ENCODE measurements at regions not wholly inside any gene's neighbourhood (a gene's known extent, or its start where the extent isn't known, plus 50 kb on each side); places are given as distances from the start of the nearest gene placed in this dataset.

DNA sequence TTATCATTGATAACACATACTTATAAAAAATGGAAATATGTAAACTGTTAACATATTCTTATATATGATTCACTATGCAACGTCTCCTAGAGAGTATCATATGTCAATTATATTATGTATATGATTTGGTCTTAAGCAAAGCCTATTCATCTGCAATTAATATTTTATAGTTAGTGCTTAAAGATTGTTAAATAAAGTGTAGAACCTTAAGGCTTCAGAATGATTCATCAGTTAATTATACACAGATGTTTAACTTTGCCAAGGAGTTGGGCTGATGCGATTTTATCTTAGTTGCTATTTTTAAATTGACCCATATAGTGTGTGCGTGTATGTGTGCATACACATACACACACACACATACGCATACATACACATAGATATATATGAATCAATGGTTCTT is 323.1 kb downstream of the RBM43 start:
- Histone ChIP-seq H3K4me1 (ENCODE audit: insufficient read depth, low read length, severe bottlenecking) (no peaks in the 10 kb centered on the region), H3K4me3 (ENCODE audit: low read depth, low read length, poor library complexity, severe bottlenecking) (no peak overlapping the region), H3K36me3 (ENCODE audit: insufficient read depth, low read length) (no peaks in the 10 kb centered on the region), H4K20me1 (ENCODE audit: insufficient read depth, low read length) (no peaks in the 10 kb centered on the region), H3K27ac (ENCODE audit: low read depth, low read length, poor library complexity, severe bottlenecking) (no peak overlapping the region), H3K27me3 (ENCODE audit: insufficient read depth, low read length) (no peaks in the 10 kb centered on the region), H3K9ac (ENCODE audit: low read length) (no peak overlapping the region), H3K4me2 (ENCODE audit: low read length) (no peak overlapping the region), H3F3A (ENCODE audit: insufficient read depth, low read length) (no peaks in the 10 kb centered on the region), H3K9me3 (ENCODE audit: low read length) (no peaks in the 10 kb centered on the region), H3K9me2 (ENCODE audit: low read depth, low read length) (no peaks in the 10 kb centered on the region), H3K79me2 (ENCODE audit: insufficient read depth, low read length) (no peaks in the 10 kb centered on the region), H2AFZ (ENCODE audit: low read length) (no peak overlapping the region)
- TF ChIP-seq, protein P1, sequence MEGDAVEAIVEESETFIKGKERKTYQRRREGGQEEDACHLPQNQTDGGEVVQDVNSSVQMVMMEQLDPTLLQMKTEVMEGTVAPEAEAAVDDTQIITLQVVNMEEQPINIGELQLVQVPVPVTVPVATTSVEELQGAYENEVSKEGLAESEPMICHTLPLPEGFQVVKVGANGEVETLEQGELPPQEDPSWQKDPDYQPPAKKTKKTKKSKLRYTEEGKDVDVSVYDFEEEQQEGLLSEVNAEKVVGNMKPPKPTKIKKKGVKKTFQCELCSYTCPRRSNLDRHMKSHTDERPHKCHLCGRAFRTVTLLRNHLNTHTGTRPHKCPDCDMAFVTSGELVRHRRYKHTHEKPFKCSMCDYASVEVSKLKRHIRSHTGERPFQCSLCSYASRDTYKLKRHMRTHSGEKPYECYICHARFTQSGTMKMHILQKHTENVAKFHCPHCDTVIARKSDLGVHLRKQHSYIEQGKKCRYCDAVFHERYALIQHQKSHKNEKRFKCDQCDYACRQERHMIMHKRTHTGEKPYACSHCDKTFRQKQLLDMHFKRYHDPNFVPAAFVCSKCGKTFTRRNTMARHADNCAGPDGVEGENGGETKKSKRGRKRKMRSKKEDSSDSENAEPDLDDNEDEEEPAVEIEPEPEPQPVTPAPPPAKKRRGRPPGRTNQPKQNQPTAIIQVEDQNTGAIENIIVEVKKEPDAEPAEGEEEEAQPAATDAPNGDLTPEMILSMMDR (IDR thresholded peaks at IDR 0.05; ENCODE audit: low read length) = no peak
- no peak for TF ChIP-seq EZH2 (IDR thresholded peaks at IDR 0.05; ENCODE audit: borderline replicate concordance, low read length)

GRCh38 chr2:150937030-150937429 is 324.6 kb downstream of the RBM43 start:
- H3K9ac ChIP-seq (ENCODE audit: low read length) = no peak overlapping the region
- TF ChIP-seq, protein P1 (IDR thresholded peaks at IDR 0.05; ENCODE audit: low read length) = no peak
- no peak for TF ChIP-seq EZH2 (IDR thresholded peaks at IDR 0.05; ENCODE audit: borderline replicate concordance, low read length)
- H2AFZ ChIP-seq (ENCODE audit: low read length) = no peak overlapping the region
- H4K20me1 ChIP-seq (ENCODE audit: insufficient read depth, low read length) = no peaks in the 10 kb centered on the region
- no peaks in the 10 kb centered on the region for H3K9me3 ChIP-seq (ENCODE audit: low read length)
- no peaks in the 10 kb centered on the region for H3K36me3 ChIP-seq (ENCODE audit: insufficient read depth, low read length)
- H3K4me2 ChIP-seq (ENCODE audit: low read length) = no peak overlapping the region
- H3K4me1 ChIP-seq (ENCODE audit: insufficient read depth, low read length, severe bottlenecking) = no peaks in the 10 kb centered on the region
- no peak overlapping the region for H3K4me3 ChIP-seq (ENCODE audit: low read depth, low read length, poor library complexity, severe bottlenecking)
- no peaks in the 10 kb centered on the region for H3K79me2 ChIP-seq (ENCODE audit: insufficient read depth, low read length)
- H3K27me3 ChIP-seq (ENCODE audit: insufficient read depth, low read length) = no peaks in the 10 kb centered on the region
- no peaks in the 10 kb centered on the region for H3K9me2 ChIP-seq (ENCODE audit: low read depth, low read length)
- no peaks in the 10 kb centered on the region for H3F3A ChIP-seq (ENCODE audit: insufficient read depth, low read length)
- no peak overlapping the region for H3K27ac ChIP-seq (ENCODE audit: low read depth, low read length, poor library complexity, severe bottlenecking)

- H3K36me3 ChIP-seq (ENCODE audit: insufficient read depth, low read length) = no peaks in the 10 kb centered on the region
- H2AFZ ChIP-seq (ENCODE audit: low read length) = no peak overlapping the region
- H3K4me3 ChIP-seq (ENCODE audit: low read depth, low read length, poor library complexity, severe bottlenecking) = no peak overlapping the region
- no peak overlapping the region for H3K9ac ChIP-seq (ENCODE audit: low read length)
- H3K79me2 ChIP-seq (ENCODE audit: insufficient read depth, low read length) = no peaks in the 10 kb centered on the region
- H3K9me2 ChIP-seq (ENCODE audit: low read depth, low read length) = no peaks in the 10 kb centered on the region
- no peaks in the 10 kb centered on the region for H3F3A ChIP-seq (ENCODE audit: insufficient read depth, low read length)
- H3K4me1 ChIP-seq (ENCODE audit: insufficient read depth, low read length, severe bottlenecking) = no peaks in the 10 kb centered on the region
- TF ChIP-seq, protein P1 (IDR thresholded peaks at IDR 0.05; ENCODE audit: low read length) = no peak
- no peak for TF ChIP-seq EZH2 (IDR thresholded peaks at IDR 0.05; ENCODE audit: borderline replicate concordance, low read length)
- H3K4me2 ChIP-seq (ENCODE audit: low read length) = no peak overlapping the region
- H4K20me1 ChIP-seq (ENCODE audit: insufficient read depth, low read length) = no peaks in the 10 kb centered on the region
- no peaks in the 10 kb centered on the region for H3K9me3 ChIP-seq (ENCODE audit: low read length)
- no peaks in the 10 kb centered on the region for H3K27me3 ChIP-seq (ENCODE audit: insufficient read depth, low read length)
- no peak overlapping the region for H3K27ac ChIP-seq (ENCODE audit: low read depth, low read length, poor library complexity, severe bottlenecking)
Observed at GRCh38 chr2:150931451-150931850, 330.2 kb downstream of the RBM43 start.
